H1 (cell line): ENCODE measurements at regions not wholly inside any gene's neighbourhood (a gene's known extent, or its start where the extent isn't known, plus 50 kb on each side); places are given as distances from the start of the nearest gene placed in this dataset.

Experiments
- JUND ChIP-seq: IDR thresholded peaks from 2 replicates; pipeline ENCODE4 v1.6.1; 2011; ENCODE audit warnings: mild to moderate bottlenecking, improper control_type of control experiment, low read length
- KDM1A ChIP-seq: fragments of 200-600, 300-600 bp; sonication (generic); IDR thresholded peaks from 2 replicates; pipeline ENCODE4 v1.7.1; 2016; ENCODE audit warnings: mild to moderate bottlenecking, low read length, borderline replicate concordance
- RAD21 ChIP-seq, 2 experiments: IDR thresholded peaks in 1 of 2; conservative IDR thresholded peaks in 1 of 2; 2 replicates each; pipeline ENCODE4 v1.6.1; 2011; ENCODE audit warnings: low read depth in 2 of 2, low read length in 2 of 2, improper control_type of control experiment in 1 of 2, inconsistent platforms in 1 of 2, mild to moderate bottlenecking in 1 of 2, moderate library complexity in 1 of 2
- SP2 ChIP-seq: IDR thresholded peaks from 2 replicates; pipeline ENCODE4 v1.6.1; 2012; ENCODE audit warnings: mild to moderate bottlenecking, low read length, inconsistent platforms
- TBP ChIP-seq: IDR thresholded peaks from 2 replicates; pipeline ENCODE4 v1.6.1; 2011; ENCODE audit warnings: low read depth, low read length, improper control_type of control experiment
- TF ChIP-seq, protein P1 (sequence below): fragments of 300-600 bp; sonication (generic); IDR thresholded peaks from 2 replicates; pipeline ENCODE4 v1.7.1; 2012; ENCODE audit warnings: low read length, moderate library complexity, mild to moderate bottlenecking, inconsistent platforms; ENCODE audit not compliant: insufficient replicate concordance

DNA sequence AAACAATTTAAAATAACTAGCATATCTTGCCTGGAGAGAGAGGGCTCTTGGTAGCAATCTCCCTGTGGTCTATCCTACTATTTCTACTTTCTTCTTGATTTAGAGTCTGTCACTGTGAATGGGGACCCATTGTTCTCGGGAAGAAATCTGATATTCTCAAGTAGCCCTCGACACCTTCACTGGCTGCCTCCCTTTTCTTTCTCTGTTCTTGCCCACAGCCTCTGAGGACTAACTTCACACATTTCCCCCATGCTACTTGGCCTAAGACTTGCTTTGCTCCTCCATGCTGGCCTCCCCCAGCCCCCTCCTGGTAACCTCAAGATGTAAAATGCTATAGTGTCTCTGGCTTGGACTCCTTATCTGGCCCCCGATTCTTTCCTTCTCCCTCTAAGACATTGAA, 58.8 kb upstream of the NT5C1B start (continued):
- TF ChIP-seq, protein P1, sequence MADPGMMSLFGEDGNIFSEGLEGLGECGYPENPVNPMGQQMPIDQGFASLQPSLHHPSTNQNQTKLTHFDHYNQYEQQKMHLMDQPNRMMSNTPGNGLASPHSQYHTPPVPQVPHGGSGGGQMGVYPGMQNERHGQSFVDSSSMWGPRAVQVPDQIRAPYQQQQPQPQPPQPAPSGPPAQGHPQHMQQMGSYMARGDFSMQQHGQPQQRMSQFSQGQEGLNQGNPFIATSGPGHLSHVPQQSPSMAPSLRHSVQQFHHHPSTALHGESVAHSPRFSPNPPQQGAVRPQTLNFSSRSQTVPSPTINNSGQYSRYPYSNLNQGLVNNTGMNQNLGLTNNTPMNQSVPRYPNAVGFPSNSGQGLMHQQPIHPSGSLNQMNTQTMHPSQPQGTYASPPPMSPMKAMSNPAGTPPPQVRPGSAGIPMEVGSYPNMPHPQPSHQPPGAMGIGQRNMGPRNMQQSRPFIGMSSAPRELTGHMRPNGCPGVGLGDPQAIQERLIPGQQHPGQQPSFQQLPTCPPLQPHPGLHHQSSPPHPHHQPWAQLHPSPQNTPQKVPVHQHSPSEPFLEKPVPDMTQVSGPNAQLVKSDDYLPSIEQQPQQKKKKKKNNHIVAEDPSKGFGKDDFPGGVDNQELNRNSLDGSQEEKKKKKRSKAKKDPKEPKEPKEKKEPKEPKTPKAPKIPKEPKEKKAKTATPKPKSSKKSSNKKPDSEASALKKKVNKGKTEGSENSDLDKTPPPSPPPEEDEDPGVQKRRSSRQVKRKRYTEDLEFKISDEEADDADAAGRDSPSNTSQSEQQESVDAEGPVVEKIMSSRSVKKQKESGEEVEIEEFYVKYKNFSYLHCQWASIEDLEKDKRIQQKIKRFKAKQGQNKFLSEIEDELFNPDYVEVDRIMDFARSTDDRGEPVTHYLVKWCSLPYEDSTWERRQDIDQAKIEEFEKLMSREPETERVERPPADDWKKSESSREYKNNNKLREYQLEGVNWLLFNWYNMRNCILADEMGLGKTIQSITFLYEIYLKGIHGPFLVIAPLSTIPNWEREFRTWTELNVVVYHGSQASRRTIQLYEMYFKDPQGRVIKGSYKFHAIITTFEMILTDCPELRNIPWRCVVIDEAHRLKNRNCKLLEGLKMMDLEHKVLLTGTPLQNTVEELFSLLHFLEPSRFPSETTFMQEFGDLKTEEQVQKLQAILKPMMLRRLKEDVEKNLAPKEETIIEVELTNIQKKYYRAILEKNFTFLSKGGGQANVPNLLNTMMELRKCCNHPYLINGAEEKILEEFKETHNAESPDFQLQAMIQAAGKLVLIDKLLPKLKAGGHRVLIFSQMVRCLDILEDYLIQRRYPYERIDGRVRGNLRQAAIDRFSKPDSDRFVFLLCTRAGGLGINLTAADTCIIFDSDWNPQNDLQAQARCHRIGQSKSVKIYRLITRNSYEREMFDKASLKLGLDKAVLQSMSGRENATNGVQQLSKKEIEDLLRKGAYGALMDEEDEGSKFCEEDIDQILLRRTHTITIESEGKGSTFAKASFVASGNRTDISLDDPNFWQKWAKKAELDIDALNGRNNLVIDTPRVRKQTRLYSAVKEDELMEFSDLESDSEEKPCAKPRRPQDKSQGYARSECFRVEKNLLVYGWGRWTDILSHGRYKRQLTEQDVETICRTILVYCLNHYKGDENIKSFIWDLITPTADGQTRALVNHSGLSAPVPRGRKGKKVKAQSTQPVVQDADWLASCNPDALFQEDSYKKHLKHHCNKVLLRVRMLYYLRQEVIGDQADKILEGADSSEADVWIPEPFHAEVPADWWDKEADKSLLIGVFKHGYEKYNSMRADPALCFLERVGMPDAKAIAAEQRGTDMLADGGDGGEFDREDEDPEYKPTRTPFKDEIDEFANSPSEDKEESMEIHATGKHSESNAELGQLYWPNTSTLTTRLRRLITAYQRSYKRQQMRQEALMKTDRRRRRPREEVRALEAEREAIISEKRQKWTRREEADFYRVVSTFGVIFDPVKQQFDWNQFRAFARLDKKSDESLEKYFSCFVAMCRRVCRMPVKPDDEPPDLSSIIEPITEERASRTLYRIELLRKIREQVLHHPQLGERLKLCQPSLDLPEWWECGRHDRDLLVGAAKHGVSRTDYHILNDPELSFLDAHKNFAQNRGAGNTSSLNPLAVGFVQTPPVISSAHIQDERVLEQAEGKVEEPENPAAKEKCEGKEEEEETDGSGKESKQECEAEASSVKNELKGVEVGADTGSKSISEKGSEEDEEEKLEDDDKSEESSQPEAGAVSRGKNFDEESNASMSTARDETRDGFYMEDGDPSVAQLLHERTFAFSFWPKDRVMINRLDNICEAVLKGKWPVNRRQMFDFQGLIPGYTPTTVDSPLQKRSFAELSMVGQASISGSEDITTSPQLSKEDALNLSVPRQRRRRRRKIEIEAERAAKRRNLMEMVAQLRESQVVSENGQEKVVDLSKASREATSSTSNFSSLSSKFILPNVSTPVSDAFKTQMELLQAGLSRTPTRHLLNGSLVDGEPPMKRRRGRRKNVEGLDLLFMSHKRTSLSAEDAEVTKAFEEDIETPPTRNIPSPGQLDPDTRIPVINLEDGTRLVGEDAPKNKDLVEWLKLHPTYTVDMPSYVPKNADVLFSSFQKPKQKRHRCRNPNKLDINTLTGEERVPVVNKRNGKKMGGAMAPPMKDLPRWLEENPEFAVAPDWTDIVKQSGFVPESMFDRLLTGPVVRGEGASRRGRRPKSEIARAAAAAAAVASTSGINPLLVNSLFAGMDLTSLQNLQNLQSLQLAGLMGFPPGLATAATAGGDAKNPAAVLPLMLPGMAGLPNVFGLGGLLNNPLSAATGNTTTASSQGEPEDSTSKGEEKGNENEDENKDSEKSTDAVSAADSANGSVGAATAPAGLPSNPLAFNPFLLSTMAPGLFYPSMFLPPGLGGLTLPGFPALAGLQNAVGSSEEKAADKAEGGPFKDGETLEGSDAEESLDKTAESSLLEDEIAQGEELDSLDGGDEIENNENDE: no peak
- TF ChIP-seq SP2: no peak
- TF ChIP-seq RAD21 (IDR thresholded peaks at IDR 0.05 in 1 of 2, conservative IDR thresholded peaks at IDR 0.05 in 1 of 2; ENCODE audit: low read depth in 2 of 2, low read length in 2 of 2): no peak
- TF ChIP-seq KDM1A: no peak
- TF ChIP-seq TBP: no peak
- no peak for TF ChIP-seq JUND
